ENCODE measurements at regions not wholly inside any gene's neighbourhood (a gene's known extent, or its start where the extent isn't known, plus 50 kb on each side); places are given as distances from the start of the nearest gene placed in this dataset.

DNA sequence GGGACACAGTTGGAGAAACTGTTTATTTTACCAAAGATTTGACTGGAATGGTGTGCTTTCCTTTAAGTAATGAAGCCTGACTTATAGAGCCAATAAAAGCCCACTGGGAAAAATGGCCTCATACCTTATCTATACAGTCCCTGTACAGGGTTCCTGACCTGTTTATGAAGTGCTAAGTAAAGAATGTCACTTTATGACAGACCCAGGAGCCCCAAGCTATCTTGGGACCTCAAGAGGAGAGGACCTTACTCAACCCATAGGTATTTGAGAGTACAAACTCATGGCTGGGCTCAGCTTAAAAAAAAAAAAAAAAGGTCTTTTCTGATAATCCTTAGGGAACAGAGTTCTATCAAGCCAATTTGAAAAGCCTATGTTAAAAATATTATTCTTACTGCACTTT is 1389.3 kb downstream of the RAPGEF2 start:
- H3K9me3 ChIP-seq (ENCODE audit: insufficient read depth, low read depth, low read length): no peaks in the 10 kb centered on the region
- Mint-ChIP-seq H3K9me3 (ENCODE audit: unreplicated experiment) (peaks cover 5% of the 10 kb centered on the region), H3K4me1 (ENCODE audit: low read depth, unreplicated experiment) (no peaks in the 10 kb centered on the region), H3K27ac (ENCODE audit: unreplicated experiment) (no peak overlapping the region), H3K4me3 (ENCODE audit: unreplicated experiment) (no peak overlapping the region), H3K27me3 (ENCODE audit: low read depth, unreplicated experiment) (no peaks in the 10 kb centered on the region), H3K36me3 (ENCODE audit: low read depth, unreplicated experiment) (peaks cover 2% of the 10 kb centered on the region)
- DNase-seq (ENCODE audit: low read depth): no peak
- no peak overlapping the region for H3K9ac ChIP-seq (ENCODE audit: low read length)
- FAIRE-seq: no peak
- no peaks in the 10 kb centered on the region for H4K20me1 ChIP-seq (ENCODE audit: insufficient read depth, low read length)
- no peaks in the 10 kb centered on the region for H3K36me3 ChIP-seq (ENCODE audit: insufficient read depth, low read length)
- H2AFZ ChIP-seq (ENCODE audit: low read depth, low read length): no peak overlapping the region
- H3K27me3 ChIP-seq (ENCODE audit: insufficient read depth, low read length): no peaks in the 10 kb centered on the region
- H3K4me3 ChIP-seq (ENCODE audit: insufficient read depth, low read depth, low read length): no peak overlapping the region
- TF ChIP-seq, protein P1, sequence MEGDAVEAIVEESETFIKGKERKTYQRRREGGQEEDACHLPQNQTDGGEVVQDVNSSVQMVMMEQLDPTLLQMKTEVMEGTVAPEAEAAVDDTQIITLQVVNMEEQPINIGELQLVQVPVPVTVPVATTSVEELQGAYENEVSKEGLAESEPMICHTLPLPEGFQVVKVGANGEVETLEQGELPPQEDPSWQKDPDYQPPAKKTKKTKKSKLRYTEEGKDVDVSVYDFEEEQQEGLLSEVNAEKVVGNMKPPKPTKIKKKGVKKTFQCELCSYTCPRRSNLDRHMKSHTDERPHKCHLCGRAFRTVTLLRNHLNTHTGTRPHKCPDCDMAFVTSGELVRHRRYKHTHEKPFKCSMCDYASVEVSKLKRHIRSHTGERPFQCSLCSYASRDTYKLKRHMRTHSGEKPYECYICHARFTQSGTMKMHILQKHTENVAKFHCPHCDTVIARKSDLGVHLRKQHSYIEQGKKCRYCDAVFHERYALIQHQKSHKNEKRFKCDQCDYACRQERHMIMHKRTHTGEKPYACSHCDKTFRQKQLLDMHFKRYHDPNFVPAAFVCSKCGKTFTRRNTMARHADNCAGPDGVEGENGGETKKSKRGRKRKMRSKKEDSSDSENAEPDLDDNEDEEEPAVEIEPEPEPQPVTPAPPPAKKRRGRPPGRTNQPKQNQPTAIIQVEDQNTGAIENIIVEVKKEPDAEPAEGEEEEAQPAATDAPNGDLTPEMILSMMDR (IDR thresholded peaks at IDR 0.05; ENCODE audit: insufficient read depth, low read depth, low read length): no peak
- TF ChIP-seq EZH2 (IDR thresholded peaks at IDR 0.05; ENCODE audit: insufficient read depth, low read length): no peak
- H3K4me1 ChIP-seq (ENCODE audit: insufficient read depth, low read length): no peaks in the 10 kb centered on the region
- no peak overlapping the region for H3K4me2 ChIP-seq (ENCODE audit: low read length)
- no peak overlapping the region for H3K27ac ChIP-seq (ENCODE audit: low read depth, low read length)
- H3K79me2 ChIP-seq (ENCODE audit: insufficient read depth, low read length): no peaks in the 10 kb centered on the region

DNA sequence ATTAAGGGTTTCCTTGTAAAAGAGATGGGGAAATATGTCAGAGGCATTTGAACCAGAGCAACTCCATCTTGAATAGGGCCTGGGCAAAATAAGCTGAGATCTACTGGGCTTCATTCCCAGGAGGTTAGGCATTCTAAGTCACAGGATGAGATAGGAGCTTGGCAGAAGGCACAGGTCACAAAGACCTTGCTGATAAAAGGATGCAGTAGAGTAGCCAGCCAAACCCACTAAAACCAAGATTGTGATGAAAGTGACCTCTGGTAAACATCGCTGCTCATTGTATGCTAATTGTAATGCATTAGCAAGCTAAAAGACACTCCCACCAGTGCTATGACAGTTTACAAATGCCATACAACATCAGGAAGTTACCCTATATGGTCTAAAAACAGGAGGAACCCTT is 1390.3 kb downstream of the RAPGEF2 start:
- Mint-ChIP-seq H3K4me1 (ENCODE audit: low read depth, unreplicated experiment) (no peaks in the 10 kb centered on the region), H3K4me3 (ENCODE audit: unreplicated experiment) (no peak overlapping the region), H3K27me3 (ENCODE audit: low read depth, unreplicated experiment) (no peaks in the 10 kb centered on the region), H3K36me3 (ENCODE audit: low read depth, unreplicated experiment) (peaks cover 2% of the 10 kb centered on the region), H3K9me3 (ENCODE audit: unreplicated experiment) (peaks cover 5% of the 10 kb centered on the region), H3K27ac (ENCODE audit: unreplicated experiment) (no peak overlapping the region)
- FAIRE-seq (no peak), DNase-seq (ENCODE audit: low read depth) (no peak)
- H3K36me3 ChIP-seq (ENCODE audit: insufficient read depth, low read length): no peaks in the 10 kb centered on the region
- TF ChIP-seq, protein P1 (IDR thresholded peaks at IDR 0.05; ENCODE audit: insufficient read depth, low read depth, low read length): no peak
- TF ChIP-seq EZH2 (IDR thresholded peaks at IDR 0.05; ENCODE audit: insufficient read depth, low read length): no peak
- H4K20me1 ChIP-seq (ENCODE audit: insufficient read depth, low read length): no peaks in the 10 kb centered on the region
- H2AFZ ChIP-seq (ENCODE audit: low read depth, low read length): no peak overlapping the region
- no peaks in the 10 kb centered on the region for H3K9me3 ChIP-seq (ENCODE audit: insufficient read depth, low read depth, low read length)
- no peaks in the 10 kb centered on the region for H3K27me3 ChIP-seq (ENCODE audit: insufficient read depth, low read length)
- no peaks in the 10 kb centered on the region for H3K79me2 ChIP-seq (ENCODE audit: insufficient read depth, low read length)
- no peak overlapping the region for H3K4me3 ChIP-seq (ENCODE audit: insufficient read depth, low read depth, low read length)
- H3K27ac ChIP-seq (ENCODE audit: low read depth, low read length): no peak overlapping the region
- H3K4me1 ChIP-seq (ENCODE audit: insufficient read depth, low read length): no peaks in the 10 kb centered on the region
- no peak overlapping the region for H3K9ac ChIP-seq (ENCODE audit: low read length)
- H3K4me2 ChIP-seq (ENCODE audit: low read length): no peak overlapping the region

DNA sequence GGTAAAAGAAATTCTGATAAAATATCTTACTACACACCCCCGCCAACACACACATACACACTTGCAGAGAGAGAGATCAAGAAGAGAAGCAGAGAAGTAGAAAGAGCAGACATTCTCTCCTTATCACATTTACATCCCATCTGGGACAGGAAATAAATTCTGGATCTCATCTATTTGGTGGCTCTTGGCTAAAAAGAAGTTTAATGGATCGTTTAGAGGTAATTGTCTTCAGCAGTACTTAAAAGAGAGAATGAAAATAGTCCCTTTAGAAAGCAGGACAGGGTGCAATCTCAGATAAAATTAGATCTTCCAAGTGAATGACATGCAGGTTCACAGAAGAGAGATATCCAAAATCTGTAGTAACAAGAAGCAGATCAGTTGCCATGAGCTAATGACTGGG is 1392.5 kb downstream of the RAPGEF2 start:
- Histone ChIP-seq H3K4me2 (ENCODE audit: low read length) (no peak overlapping the region), H3K79me2 (ENCODE audit: insufficient read depth, low read length) (no peaks in the 10 kb centered on the region), H3K27me3 (ENCODE audit: insufficient read depth, low read length) (no peaks in the 10 kb centered on the region), H3K36me3 (ENCODE audit: insufficient read depth, low read length) (no peaks in the 10 kb centered on the region), H3K4me1 (ENCODE audit: insufficient read depth, low read length) (no peaks in the 10 kb centered on the region), H4K20me1 (ENCODE audit: insufficient read depth, low read length) (no peaks in the 10 kb centered on the region), H3K4me3 (ENCODE audit: insufficient read depth, low read depth, low read length) (no peak overlapping the region), H3K9ac (ENCODE audit: low read length) (no peak overlapping the region), H3K9me3 (ENCODE audit: insufficient read depth, low read depth, low read length) (no peaks in the 10 kb centered on the region), H3K27ac (ENCODE audit: low read depth, low read length) (no peak overlapping the region), H2AFZ (ENCODE audit: low read depth, low read length) (no peak overlapping the region)
- no peak overlapping the region for H3K4me3 Mint-ChIP-seq (ENCODE audit: unreplicated experiment)
- no peaks in the 10 kb centered on the region for H3K4me1 Mint-ChIP-seq (ENCODE audit: low read depth, unreplicated experiment)
- DNase-seq (ENCODE audit: low read depth) (no peak), FAIRE-seq (no peak)
- no peaks in the 10 kb centered on the region for H3K27me3 Mint-ChIP-seq (ENCODE audit: low read depth, unreplicated experiment)
- TF ChIP-seq EZH2 (IDR thresholded peaks at IDR 0.05; ENCODE audit: insufficient read depth, low read length): no peak
- TF ChIP-seq, protein P1 (IDR thresholded peaks at IDR 0.05; ENCODE audit: insufficient read depth, low read depth, low read length): no peak
- H3K9me3 Mint-ChIP-seq (ENCODE audit: unreplicated experiment): peaks cover 5% of the 10 kb centered on the region
- peaks cover 2% of the 10 kb centered on the region for H3K36me3 Mint-ChIP-seq (ENCODE audit: low read depth, unreplicated experiment)
- H3K27ac Mint-ChIP-seq (ENCODE audit: unreplicated experiment): no peak overlapping the region
